ENCODE measurements at regions not wholly inside any gene's neighbourhood (a gene's known extent, or its start where the extent isn't known, plus 50 kb on each side); places are given as distances from the start of the nearest gene placed in this dataset.

- DNase-seq = no peak
Observed at GRCh38 chr7:57370066-57370738, 79.8 kb upstream of the ZNF716 start.

GRCh38 chr7:57370739-57371098 lies 79.3 kb upstream of the ZNF716 start:
- no peak for DNase-seq

GRCh38 chr7:57375783-57376182 lies 74.2 kb upstream of the ZNF716 start:
- no peak for DNase-seq

- DNase-seq = no peak
Observed at GRCh38 chr7:57381581-57381980, 68.4 kb upstream of the ZNF716 start.

- no peak for DNase-seq
Observed at GRCh38 chr7:57384380-57384779, 65.6 kb upstream of the ZNF716 start.

GRCh38 chr7:57385668-57386067 lies 64.3 kb upstream of the ZNF716 start:
- no peak for DNase-seq

- no peak for DNase-seq
Observed at GRCh38 chr7:57388761-57389160, 61.2 kb upstream of the ZNF716 start.

- DNase-seq = no peak
Observed at GRCh38 chr7:57398548-57398947, 51.4 kb upstream of the ZNF716 start.

- DNase-seq = no peak
Observed at GRCh38 chr7:57399251-57399940, 50.6 kb upstream of the ZNF716 start.

- DNase-seq = no peak
Observed at GRCh38 chr7:57399972-57400371, 50.0 kb upstream of the ZNF716 start.
